D721Med (cell line): ENCODE measurements at regions not wholly inside any gene's neighbourhood (a gene's known extent, or its start where the extent isn't known, plus 50 kb on each side); places are given as distances from the start of the nearest gene placed in this dataset.

ENCODE experiments used
- DNase-seq: peaks from one replicate; pipeline ENCODE4 v3.0.0; 2011; ENCODE audit warnings: low spot score; ENCODE audit not compliant: insufficient read length
- FAIRE-seq: peaks from 2 replicates; lab custom pipeline; 2011; peaks lifted over from hg19 to GRCh38; lab: Jason Lieb, UNC
- CTCF ChIP-seq: IDR thresholded peaks from 2 replicates; pipeline ENCODE4 v1.5.1; 2012; ENCODE audit warnings: mild to moderate bottlenecking, control low read depth; ENCODE audit not compliant: insufficient read depth; ENCODE audit errors: missing control alignments

- FAIRE-seq (no peak), DNase-seq (no peak)
- TF ChIP-seq CTCF = no peak
Observed at GRCh38 chr6:87791029-87791428, 89.0 kb upstream of the AKIRIN2 start.

GRCh38 chr6:87789900-87790290 lies 87.9 kb upstream of the AKIRIN2 start:
- FAIRE-seq = no peak

GRCh38 chr6:87789198-87789899 lies 87.3 kb upstream of the AKIRIN2 start:
- DNase-seq (no peak), FAIRE-seq (no peak)
- no peak for TF ChIP-seq CTCF

More at GRCh38 chr6:87789900-87790290, 87.9 kb upstream of the AKIRIN2 start:
- TF ChIP-seq CTCF = no peak
- DNase-seq = no peak

GRCh38 chr6:87788141-87788540 lies 86.1 kb upstream of the AKIRIN2 start:
- TF ChIP-seq CTCF = no peak
- FAIRE-seq (no peak), DNase-seq (no peak)

- FAIRE-seq = no peak
- no peak for TF ChIP-seq CTCF
- DNase-seq = no peak
Observed at GRCh38 chr6:87785229-87785862, 83.3 kb upstream of the AKIRIN2 start.

GRCh38 chr6:87784690-87785089 lies 82.7 kb upstream of the AKIRIN2 start:
- no peak for DNase-seq
- FAIRE-seq = no peak
- TF ChIP-seq CTCF = no peak

GRCh38 chr6:87784051-87784450 lies 82.0 kb upstream of the AKIRIN2 start:
- no peak for DNase-seq
- FAIRE-seq = no peak
- no peak for TF ChIP-seq CTCF
